HG03457 (cell line): ENCODE measurements at regions not wholly inside any gene's neighbourhood (a gene's known extent, or its start where the extent isn't known, plus 50 kb on each side); places are given as distances from the start of the nearest gene placed in this dataset.
A peak's percentile ranks its signal among the peaks of the same experiment; 100 is the strongest.
"Not testable (repeated sequence)": the region's sequence is repeated elsewhere in the genome, so short reads cannot be mapped to it uniquely, and the experiment has no call there.

Experiments
- ATAC-seq: cut with Tn5 transposase; IDR thresholded peaks from one replicate; pipeline ENCODE4 v1.9.1; 2021; ENCODE audit warnings: moderate number of reproducible peaks; ENCODE audit not compliant: unreplicated experiment

DNA sequence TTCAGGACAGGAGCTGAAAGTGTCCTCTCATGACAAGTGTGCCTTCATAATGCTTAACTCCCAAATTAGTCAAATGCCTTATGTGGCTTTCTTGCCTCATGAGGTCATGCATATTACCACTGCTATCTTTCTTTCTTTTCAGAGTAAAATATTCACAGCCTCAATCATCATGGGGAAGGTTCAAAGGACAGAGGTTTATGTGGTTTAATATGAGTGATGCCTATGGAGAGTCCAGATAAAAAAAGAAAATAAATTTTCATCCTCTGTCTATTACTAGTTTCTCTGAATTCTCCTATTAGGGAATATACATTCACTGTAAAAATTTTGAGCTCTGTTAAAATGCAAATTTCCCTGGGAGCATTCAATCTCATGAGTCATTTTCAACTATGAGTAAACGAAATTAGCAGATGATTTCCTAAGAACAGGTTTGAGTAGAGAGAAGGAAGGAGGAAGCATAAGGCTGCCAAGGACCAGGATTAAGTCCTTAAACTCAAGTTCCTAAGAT, 396.9 kb upstream of the ADGRB3 start:
- peak; percentile 54 for ATAC-seq

DNA sequence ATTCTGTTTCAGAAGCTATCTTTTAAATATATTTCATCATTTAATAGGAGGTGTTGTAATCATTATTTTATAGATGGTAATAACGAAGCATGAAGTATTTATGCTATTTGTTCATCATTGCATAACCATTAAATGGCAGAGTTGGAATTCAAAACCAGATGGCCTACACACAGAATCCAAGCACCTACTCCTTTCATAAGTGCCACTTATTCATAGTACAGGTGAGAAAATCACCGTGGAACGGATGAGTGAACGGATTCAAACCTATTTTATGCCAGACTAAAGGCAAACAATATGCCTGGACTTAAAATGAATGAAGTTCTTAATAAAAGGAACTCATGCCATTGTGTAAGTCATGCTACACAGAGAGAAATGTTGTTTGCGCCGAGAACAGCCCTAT, 397.9 kb upstream of the ADGRB3 start:
- ATAC-seq, result no peak

DNA sequence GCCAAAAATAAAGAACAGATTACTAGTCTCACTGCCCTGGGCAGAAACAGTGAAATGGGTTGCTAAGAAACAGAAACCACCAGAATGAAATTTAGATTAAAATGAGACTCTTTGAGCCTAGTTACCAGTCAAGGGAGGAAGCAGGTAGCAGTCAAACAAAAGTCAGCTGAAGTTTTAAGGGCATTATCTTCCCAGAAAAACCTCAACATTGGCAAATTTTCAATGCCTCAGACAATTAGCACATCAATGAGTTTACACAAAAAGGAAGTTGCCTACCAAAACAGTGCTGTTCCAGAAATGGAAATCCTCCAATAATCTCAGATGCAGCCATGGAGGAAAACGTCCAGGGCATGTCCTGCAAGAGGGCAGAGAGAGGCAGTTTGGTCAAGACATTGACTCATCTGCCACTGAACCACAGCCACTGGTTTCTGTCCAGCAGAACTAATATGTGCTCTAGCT, 399.7 kb upstream of the ADGRB3 start:
- ATAC-seq, result no peak

DNA sequence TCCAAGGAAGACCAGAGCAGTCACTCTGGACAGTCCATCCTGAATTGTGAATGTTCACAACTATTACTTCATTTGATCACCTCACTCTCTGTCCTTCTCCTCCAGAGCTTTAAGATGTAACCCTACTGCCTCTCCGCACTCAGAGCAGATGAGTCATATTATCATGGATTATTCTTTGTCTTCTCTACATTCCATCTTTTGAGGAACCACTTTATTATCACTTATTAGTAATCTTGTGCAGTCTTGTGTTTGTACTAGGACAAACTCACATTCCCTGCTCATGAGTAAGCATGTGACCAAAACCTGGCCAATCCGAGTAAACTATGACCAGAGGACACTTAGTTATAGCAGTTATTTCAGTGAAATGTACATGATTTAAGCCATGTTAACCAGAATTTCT, 401.5 kb upstream of the ADGRB3 start:
- no peak for ATAC-seq

DNA sequence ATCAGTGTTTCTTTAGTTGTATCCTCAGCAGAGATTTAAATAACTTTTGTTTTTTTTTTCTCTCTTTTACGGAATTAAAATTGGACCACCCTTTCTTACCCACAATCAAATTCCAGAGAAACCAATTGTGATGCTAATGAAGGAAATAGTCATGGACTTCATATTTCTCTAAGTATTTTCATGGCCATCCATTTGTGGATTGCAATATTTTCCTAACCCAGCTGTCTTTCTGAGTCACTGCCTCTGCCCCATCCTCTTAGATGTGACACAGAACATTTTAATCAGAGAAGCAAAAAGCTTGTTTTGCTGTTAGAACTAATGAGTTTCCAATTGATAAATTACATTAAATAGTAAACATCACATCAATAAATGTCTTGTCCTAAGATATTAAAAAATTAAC, 405.5 kb upstream of the ADGRB3 start:
- no peak for ATAC-seq

DNA sequence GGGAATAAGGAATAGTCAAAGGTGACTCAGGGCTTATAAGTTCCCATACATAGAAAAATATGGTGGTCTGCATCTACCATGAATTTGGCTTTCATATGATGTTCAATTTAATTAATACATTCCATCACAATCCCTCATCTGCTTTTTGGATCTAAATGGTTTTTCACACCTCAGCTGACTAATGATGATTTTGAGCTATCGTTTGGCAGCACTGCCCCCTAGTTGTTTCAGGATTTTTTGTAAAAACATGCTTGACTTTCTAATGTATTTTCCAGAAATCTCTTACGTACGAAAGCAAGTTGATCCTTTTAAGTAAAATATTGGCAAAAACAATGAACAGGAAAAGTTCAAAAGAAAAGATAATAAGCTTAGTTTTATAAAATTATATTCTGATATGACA, 408.6 kb upstream of the ADGRB3 start:
- ATAC-seq, result no peak

DNA sequence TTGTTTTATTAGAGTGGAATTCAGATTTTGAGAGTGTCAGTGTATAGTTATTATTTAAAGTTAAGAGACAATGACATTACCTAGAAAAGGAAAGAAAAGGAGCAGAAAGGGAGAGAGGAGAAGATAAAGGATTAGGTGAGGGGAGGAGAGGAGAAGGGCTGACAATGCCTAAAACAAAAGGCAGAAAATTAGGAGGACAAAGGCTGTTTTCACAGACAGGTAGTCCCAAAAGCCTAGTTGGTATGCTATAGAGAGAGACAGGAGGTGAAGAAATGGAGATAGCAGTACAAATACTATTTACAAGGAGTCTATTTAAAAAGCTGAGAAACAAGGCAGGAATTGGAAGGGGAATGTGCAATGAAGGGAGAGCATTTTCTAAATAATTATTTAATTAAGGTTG, 409.4 kb upstream of the ADGRB3 start:
- ATAC-seq, result no peak

DNA sequence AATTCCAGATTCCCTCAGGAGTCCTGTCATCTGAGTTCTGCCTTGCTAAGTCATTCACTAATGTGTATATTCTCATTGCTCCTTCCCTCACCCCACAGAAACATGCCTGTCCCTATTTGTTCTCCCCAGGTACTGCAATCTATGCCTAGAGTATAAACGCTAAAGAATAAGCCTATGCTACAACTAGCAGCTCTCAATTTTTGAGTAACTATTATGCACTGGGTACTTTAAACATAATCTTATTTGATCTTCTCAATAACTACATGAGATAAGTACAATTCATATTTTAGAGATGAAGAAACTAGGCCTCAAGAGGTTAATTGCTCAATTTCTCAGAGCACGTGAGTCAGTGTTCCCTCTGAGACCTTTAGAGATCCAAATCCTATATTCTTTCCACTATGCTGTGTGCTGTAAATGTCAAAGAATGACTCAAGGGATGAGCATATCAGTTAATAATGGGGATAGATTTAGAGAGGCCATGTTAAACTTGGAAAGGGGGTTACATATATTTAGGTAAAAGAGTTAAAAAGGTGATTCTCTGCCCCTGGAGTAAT, 423.8 kb upstream of the ADGRB3 start:
- ATAC-seq, result no peak

DNA sequence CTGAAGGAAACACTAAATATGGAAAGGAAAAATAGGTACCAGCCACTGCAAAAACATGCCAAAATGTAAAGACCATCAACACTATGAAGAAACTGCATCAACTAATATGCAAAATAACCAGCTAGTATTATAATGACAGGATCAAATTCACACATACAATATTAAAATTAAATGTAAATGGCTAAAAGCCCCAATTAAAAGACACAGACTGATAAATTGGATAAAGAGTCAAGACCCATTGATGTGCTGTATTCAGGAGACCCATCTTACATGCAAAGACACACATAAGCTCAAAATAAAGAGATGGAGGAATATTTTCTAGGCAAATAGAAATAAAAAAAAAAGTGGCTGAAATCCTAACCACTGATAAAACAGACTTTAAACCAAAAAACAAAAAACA, 427.5 kb upstream of the ADGRB3 start:
- ATAC-seq, result not testable (repeated sequence)

DNA sequence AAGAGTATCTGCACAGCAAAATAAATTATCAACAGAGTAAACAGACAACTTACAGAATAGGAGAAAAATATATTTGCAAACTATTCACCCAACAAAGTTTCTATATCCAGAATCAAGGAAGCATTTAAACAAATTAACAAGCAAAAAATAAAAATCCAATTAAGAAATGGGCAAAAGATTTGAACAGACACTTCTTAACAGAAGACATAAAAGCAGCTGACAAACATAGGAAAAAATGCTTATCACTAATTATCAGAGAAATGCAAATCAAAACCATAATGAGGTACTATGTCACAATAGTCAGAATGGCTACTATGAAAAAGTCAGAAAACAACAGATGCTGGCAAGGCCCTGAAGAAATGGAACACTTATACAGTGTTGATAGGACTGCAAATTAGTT, 434.2 kb upstream of the ADGRB3 start:
- ATAC-seq, result no peak

DNA sequence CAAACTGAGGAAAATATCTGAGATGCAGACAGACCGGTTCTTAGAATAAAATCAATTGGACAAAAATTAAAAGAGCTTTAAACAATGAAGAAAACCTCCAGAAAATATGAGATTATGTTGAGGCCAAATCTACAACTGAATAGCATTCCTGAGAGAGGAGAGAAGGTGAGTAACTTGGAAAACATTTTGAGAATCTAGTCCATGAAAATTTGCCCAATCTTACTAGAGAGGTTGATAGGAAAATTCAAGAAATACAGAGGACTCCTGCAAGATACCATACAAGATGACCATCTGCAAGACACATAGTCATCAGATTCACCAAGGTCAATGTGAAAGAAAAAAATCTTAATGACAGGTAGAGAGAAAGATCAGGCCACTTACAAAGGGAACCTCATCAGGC, 437.7 kb upstream of the ADGRB3 start:
- no peak for ATAC-seq

DNA sequence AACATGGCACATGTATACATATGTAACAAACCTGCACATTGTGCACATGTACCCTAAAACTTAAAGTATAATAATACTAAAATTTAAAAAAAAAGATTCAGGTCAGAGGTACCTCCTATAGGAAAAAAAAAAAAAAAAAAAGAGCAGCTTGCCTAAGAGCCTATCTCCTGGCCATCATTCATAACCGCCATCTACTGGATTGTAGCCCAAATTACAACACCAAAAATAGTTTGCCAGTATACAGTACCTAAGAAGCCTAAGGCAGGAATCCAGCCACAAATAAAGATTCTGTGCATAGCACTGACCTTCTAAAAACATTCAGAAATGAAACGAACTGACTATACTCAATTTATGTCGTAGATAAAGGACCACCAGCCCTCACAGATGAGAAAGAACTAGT, 438.4 kb upstream of the ADGRB3 start:
- no peak for ATAC-seq

DNA sequence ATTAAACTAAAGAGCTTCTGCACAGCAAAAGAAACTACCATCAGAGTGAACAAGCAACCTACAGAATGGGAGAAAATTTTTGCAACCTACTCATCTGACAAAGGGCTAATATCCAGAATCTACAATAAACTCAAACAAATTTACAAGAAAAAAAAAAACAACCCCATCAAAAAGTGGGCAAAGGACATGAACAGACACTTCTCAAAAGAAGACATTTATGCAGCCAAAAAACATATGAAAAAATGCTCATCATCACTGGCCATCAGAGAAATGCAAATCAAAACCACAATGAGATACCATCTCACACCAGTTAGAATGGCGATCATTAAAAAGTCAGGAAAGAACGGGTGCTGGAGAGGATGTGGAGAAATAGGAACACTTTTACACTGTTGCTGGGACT, 439.3 kb upstream of the ADGRB3 start:
- ATAC-seq, result not testable (repeated sequence)

DNA sequence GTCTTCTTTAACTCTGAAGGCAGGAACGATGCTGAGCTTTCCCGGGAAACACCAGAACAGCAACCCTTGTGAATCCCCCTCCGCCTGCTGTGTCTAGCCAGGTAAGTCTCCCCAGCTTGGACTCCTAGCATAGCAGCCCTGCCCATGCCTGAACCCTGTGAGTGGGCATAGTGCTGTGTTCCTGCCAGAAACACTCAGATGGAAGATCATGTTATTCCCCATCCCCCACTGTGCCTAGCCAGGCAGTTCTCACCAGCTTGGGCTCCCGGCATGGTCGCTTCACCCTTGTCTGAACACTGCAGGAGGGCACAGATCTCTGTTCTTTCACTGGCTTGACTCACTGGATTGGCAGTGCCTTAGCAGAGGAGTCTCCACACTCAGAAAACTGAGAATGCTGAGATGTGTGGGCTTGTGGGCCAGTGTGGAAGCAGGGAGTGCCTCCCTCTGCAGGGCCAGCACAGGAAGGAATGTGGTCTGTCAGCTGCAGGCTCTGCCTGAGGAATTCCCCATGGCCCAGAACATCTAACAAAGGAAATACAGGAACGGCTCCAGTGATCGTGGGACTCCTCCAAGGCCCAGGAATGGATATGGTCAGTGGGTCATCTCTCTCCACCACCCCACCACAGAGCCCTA, 440.1 kb upstream of the ADGRB3 start:
- no peak for ATAC-seq

DNA sequence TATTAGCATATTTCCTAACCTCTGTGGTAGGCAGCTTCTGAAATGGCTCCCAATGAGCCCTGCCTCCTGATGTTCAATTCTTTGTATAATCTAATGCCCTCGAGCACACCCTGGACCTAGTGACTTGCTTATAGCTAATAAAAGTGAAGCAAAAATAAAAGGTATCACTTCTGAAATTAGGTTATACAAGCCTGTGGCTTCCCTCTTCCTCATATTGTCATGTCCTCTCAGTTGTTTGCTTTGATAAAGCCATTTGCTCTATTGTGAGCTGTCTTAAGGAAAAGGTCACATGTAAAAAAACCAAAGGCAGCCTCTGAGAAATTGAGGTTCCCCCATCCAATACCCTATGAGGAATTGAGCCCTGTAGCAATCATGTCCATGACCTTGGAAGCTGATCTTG, 442.1 kb upstream of the ADGRB3 start:
- no peak for ATAC-seq

DNA sequence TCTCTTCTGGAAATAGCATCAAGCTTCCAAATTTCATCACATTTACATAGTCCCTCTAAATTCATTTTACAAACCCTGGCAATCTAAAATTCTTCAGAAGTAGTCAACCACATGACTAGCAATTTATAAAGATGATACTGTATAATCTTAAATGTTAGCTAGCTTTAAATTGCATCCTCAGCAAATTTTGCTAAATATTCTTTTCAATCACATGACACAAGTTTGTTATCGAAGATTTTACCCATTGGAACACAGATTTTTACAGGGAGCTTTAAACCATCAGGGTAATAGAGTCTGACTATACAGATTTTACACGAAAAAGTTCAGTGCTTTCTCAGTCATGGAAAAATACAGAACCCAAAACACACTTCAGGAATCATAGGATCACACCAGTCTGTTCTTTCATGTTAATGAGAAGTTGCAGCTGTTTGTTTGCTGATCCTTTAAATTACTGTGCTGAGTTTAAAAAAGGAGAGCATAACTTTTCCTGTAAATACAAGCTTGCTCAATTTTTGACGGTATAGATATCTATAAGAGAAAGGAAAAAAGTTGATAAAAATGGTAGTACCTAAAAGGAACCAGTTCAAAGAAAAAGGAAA, 445.8 kb upstream of the ADGRB3 start:
- ATAC-seq, result no peak

DNA sequence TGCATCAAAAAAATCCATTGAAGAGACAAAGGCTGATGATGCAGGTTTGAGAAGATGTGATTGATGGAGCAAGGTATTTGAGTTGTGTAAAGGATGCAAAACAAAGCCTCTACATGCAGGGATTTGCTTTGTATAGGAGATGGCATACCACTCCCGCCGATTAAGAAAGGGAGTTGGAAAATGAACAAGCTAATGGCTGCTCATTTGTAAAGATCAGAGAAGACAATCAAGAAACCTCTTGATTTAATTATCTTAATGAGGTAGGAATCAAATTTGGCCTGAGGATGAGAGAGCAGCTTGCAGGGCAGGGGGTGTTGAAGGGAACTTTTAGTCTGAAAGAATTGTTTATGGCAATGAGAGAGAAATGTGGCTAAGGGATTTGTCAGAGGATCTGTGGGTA, 448.2 kb upstream of the ADGRB3 start:
- ATAC-seq, result no peak

DNA sequence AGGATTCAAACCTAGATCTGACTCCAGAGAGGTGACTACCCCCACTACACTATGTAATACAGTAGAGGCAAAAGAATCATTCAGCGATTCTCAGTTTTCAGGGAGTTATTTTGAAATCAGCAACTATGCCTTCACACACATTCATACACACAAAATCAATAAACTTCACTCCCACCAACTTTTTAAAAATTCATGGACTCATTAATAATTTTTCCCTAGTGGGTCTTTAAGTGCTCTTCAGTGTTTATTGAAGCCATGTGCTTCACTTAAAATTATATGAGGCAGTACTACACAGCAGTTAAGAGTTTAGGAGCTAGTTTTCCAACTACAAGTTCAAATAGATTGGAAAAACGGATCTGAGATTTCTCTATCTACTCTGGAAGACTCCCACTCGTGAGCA, 452.7 kb upstream of the ADGRB3 start:
- ATAC-seq, result no peak

DNA sequence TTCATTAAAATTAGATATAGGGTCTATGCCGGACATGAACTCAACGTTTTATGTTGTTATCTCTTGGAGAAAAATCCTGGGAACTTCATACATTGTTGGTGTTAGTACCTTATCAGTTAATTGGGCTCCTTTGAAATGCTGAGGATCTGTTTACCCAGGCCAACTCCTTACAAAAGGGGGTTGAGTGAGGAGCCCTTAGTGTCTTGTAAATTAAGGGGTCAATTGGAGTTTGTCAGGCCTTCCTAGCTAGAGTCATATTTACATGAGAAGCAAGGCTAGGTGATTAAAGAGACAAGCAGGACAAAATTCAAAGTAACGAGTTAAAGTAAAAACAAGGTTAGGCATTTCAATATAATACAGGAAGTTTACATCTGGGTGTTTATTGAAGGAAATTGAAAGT, 454.1 kb upstream of the ADGRB3 start:
- not testable (repeated sequence) for ATAC-seq

DNA sequence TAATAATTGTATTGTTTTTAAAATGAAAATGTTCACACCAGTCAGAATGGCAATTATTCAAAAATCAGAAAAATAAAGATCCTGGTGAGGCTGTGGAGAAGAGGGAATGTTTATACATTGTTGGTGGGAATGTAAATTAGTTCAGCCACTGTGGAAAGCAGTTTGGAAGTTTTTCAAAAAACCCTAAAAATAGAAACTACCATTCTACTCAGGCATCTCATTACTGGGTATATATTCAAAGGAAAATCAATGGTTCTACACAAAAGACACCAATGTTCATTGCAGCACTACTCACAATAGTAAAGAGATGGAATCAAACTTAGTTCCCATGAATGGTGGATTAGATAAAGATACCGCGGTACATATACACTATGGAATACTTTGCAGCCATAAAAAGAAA, 461.5 kb upstream of the ADGRB3 start:
- no peak for ATAC-seq

DNA sequence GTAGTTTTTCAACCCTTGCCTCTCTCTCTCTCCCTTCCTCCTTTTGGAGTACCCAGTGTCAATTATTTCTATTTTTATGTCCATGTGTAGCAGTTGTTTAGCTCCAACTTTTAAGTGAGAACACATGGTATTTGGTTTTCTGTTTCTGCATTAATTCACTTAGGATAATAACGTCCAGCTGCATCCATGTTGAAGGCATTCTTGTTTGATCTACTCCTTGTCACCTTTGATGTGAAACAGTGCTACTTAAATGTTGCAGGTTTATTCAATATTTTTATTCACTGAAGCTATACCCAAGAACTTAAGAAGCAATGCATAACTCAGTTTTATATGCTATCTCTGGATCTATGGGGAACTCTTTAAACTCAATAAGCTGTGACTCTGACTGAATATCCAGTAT, 465.2 kb upstream of the ADGRB3 start:
- no peak for ATAC-seq

DNA sequence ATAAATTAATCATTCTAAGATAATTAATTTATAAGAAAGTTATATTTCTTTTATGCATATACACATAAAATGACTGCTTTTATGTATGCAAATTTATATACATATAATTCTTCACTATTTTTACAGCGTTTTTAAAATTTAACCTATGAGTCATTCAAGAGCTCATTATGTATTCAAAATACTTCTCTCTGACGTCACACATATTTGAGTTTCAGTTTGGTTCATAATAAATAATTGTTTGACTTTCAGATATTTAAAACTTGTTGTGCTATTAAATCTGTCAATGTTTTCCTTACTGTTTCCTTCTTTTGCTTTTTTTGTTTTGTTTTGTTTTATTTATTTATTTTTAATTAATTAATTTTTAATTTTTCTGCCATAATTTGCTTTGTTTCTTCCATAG, 467.5 kb upstream of the ADGRB3 start:
- ATAC-seq, result no peak

DNA sequence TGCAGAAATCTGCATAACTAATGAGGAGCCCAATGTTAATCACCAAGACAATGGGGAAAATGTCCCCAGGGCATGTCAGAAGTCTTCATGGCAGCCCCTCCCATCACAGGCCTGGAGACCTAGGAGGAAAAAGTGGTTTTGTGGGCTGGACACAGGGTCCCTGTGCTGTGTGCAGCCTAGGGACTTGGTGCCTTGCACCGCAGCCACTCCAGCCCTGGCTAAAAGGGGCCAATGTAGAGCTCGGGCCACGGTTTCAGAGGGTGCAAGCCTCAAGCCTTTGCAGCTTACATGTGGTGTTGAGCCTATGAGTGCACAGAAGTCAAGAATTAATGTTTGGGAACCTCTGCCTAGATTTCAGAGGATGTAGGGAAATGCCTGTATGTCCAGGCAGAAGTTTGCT, 474.3 kb upstream of the ADGRB3 start:
- ATAC-seq, result not testable (repeated sequence)
